SH-SY5Y (cell line): ENCODE measurements at regions not wholly inside any gene's neighbourhood (a gene's known extent, or its start where the extent isn't known, plus 50 kb on each side); places are given as distances from the start of the nearest gene placed in this dataset.
A peak's percentile ranks its signal among the peaks of the same experiment; 100 is the strongest.

Source experiments
- GATA2 ChIP-seq: IDR thresholded peaks from 2 replicates; pipeline ENCODE4 v1.6.1; 2011; ENCODE audit warnings: mild to moderate bottlenecking, low read depth, low read length
- GATA3 ChIP-seq: IDR thresholded peaks from 2 replicates; pipeline ENCODE4 v1.6.1; 2011; ENCODE audit warnings: low read depth, mild to moderate bottlenecking, low read length, moderate library complexity

GRCh38 chr3:8239718-8240695 lies 261.6 kb upstream of the LMCD1 start:
- no peak for TF ChIP-seq GATA2
- TF ChIP-seq GATA3 = no peak

- TF ChIP-seq GATA3 (no peak), GATA2 (no peak)
Measured at GRCh38 chr3:8246070-8246469, 255.6 kb upstream of the LMCD1 start.

GRCh38 chr3:8253201-8253600 lies 248.4 kb upstream of the LMCD1 start:
- TF ChIP-seq GATA3 (no peak), GATA2 (no peak)

- TF ChIP-seq GATA2 (no peak), GATA3 (no peak)
Measured at GRCh38 chr3:8254489-8254888, 247.1 kb upstream of the LMCD1 start.

GRCh38 chr3:8255725-8256124 lies 245.9 kb upstream of the LMCD1 start:
- TF ChIP-seq GATA2 (peak; percentile 55; the same call in 1 of the 2 replicates), GATA3 (0 out of 2 replicates have a peak, but pooled peaks have one; percentile 12)

DNA sequence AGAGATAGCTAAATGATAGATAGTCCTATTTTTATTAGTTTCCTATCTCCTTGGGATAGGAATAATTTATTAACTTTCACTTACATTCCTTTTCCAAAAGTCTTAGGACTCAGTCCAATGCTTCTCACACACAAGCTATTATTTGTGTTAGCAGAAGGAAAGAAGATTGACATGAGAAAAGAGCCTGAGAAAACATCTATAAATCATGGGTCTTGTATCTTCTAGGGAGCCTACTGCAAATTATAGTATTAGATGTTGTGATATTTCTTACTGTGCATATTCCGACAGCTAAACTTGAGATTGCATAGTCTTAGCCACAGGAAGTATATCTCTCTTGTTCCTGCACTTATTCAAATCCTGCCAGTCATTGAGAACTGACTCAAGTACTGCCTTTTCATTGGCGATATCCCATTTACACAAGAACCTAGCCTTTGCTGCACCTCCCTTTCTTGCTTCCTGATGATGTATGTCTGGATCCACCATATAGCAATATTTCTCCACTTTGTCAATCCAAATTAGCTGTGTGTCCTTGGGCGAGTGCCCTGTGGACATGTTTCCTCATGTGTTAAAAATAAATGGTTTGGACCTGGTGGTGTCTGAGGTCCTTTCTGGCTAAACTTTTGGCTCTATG lies 245.1 kb upstream of the LMCD1 start:
- TF ChIP-seq GATA2 = no peak
- no peak for TF ChIP-seq GATA3

DNA sequence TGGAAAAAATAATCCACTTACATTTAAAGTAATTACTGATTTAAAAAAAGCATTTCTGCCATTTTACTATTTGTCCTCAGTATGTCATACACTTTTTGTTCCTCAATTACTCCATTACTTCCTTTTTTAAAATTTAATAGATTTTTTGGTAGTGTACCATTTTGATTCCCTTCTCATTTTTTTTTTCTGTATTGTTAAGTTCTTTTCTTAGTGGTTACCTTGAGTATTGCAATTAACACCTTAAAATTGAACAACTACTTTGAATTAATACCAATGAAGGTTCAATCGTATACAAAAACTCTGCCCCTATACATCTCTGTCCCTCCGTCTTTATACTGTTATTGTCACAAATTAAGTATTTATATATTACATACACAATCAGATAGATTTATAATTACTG lies 240.6 kb upstream of the LMCD1 start:
- no peak for TF ChIP-seq GATA2
- TF ChIP-seq GATA3 = no peak

DNA sequence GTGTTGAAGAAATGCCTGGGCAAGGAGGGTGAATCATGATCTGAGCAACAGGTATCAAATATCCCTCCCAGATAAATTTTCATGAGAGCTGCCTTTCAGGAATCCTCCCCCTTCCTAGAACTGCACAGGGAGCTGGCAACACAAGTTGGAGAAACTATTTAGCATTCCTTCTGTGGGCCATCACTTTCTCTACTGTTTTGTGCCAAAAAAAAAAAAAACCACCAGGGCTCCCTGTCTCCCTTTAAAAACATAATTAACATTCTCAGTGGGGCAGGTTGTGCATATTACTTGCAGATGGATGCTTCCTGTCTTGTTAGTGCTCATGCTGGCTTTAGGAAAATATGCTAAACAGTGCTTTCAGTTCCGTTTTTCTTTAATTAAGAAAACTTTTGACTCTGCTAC lies 234.9 kb upstream of the LMCD1 start:
- TF ChIP-seq GATA3 (no peak), GATA2 (no peak)

- no peak for TF ChIP-seq GATA2
- TF ChIP-seq GATA3 = no peak
Measured at GRCh38 chr3:8273479-8273878, 228.1 kb upstream of the LMCD1 start.

DNA sequence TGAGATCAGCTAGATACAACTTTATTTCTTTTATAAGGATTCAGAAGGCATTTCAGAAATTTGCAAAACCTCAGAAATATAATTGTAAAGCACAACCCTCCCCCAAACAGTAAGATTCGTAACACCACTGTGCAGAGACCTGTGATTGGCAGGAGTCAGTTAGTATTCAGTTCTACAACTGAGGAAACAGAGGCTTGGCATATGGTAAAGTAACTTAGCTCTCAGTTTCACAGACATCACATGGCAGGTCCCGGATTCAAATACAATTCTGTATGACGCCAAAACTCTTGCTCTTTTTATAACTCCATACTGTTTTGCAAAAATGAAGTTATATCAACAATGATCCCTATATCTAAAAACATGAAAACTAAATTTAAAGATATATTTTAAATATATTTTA lies 225.6 kb upstream of the LMCD1 start:
- TF ChIP-seq GATA3 (no peak), GATA2 (no peak)

GRCh38 chr3:8276506-8276905 lies 225.1 kb upstream of the LMCD1 start:
- TF ChIP-seq GATA3 (no peak), GATA2 (no peak)

GRCh38 chr3:8278448-8278847 lies 223.2 kb upstream of the LMCD1 start:
- no peak for TF ChIP-seq GATA3
- TF ChIP-seq GATA2 = no peak

- TF ChIP-seq GATA2 = no peak
- no peak for TF ChIP-seq GATA3
Measured at GRCh38 chr3:8279476-8279875, 222.1 kb upstream of the LMCD1 start.

GRCh38 chr3:8279886-8280550 lies 221.6 kb upstream of the LMCD1 start:
- TF ChIP-seq GATA3 (no peak), GATA2 (no peak)
